Heart left ventricle (tissue), 16 donors: ENCODE measurements at regions not wholly inside any gene's neighbourhood (a gene's known extent, or its start where the extent isn't known, plus 50 kb on each side); places are given as distances from the start of the nearest gene placed in this dataset.

Source experiments
- ATAC-seq, 4 donors: fragments of 200-7000 bp; cut with Tn5 transposase; one replicate each; pipeline ENCODE4 v1.9.1; 2020 to 2022; ENCODE audit warnings: moderate library complexity in 4 of 4, mild to moderate bottlenecking in 3 of 4, moderate number of reproducible peaks in 1 of 4
- DNase-seq, 5 donors: peaks; one replicate each; pipeline ENCODE4 v3.0.0-alpha.2; 2020
- H3K27ac ChIP-seq, 12 donors: fragments of 200-600 bp; sonication (generic) in 4 of 12; one replicate each; pipeline versions ENCODE4 v1.5.0 to v1.8.0; 2016 to 2022; ENCODE audit warnings: mild to moderate bottlenecking in 2 of 12
- H3K27me3 ChIP-seq, 9 donors: fragments of 200-600 bp; sonication (generic) in 2 of 9; one replicate each; pipeline versions ENCODE4 v1.5.1 to v1.8.0; 2016 to 2022; ENCODE audit warnings: mild to moderate bottlenecking in 3 of 9
- H3K36me3 ChIP-seq, 9 donors: fragments of 200-600 bp; sonication (generic) in 2 of 9; one replicate each; pipeline versions ENCODE4 v1.5.0 to v1.8.0; 2018 to 2022; ENCODE audit warnings: mild to moderate bottlenecking in 2 of 9
- H3K4me1 ChIP-seq, 12 donors: fragments of 200-600 bp; sonication (generic) in 4 of 12; one replicate each; pipeline versions ENCODE4 v1.5.0 to v1.8.0; 2016 to 2022; ENCODE audit warnings: mild to moderate bottlenecking in 3 of 12
- H3K4me3 ChIP-seq, 12 donors: fragments of 200-600 bp; sonication (generic) in 4 of 12; one replicate each; pipeline versions ENCODE4 v1.5.0 to v1.8.0; 2017 to 2022; ENCODE audit warnings: mild to moderate bottlenecking in 9 of 12, moderate library complexity in 4 of 12
- H3K9me3 ChIP-seq, 12 donors: fragments of 200-600 bp; sonication (generic) in 4 of 12; one replicate each; pipeline versions ENCODE4 v1.5.0 to v1.8.0; 2016 to 2022; ENCODE audit warnings: mild to moderate bottlenecking in 1 of 12
- CTCF ChIP-seq, 12 donors: fragments of 200-600 bp; sonication (generic) in 4 of 12; IDR thresholded peaks; one replicate each; pipeline versions ENCODE4 v1.5.0 to v1.8.0; 2018 to 2022; ENCODE audit warnings: antibody characterized with exemption in 12 of 12, mild to moderate bottlenecking in 5 of 12
- POLR2A ChIP-seq, 2 donors: fragments of 450-650 bp; IDR thresholded peaks; one replicate each; pipeline ENCODE4 v1.6.1; 2017; ENCODE audit warnings: antibody characterized with exemption in 2 of 2, mild to moderate bottlenecking in 2 of 2, moderate library complexity in 2 of 2
- WGBS, 4 donors: extraction: QIAGEN DNeasy Blood & Tissue Kit in 2 of 4; methylation state at CpG; one replicate each; pipeline versions ENCODE4 v1.1.5 to v1.1.7; 2013 to 2018; 5-methylcytosine and 5-hydroxymethylcytosine counted together
- intact Hi-C, 10 donors: fragments of 100-400 bp; cut with DNase I; formaldehyde crosslinking; loops; one replicate each; pipeline versions ENCODE4 v1.11.1 to v1.14.2; 2022
- donor health status: ischemic (EF 13 %, LVEDD 7.1; RV severe dilation, severe dysfunction).
- donor health status: healthy with polysubstance abuse.
- donor health status: DM: no; HTN: yes; CAD: no.
- donor health status: DM: no; HTN: no; CAD: no.
- donor health status: ischemic (EF 25% LVEDD 6.9; RV normal size, moderate dysfunction).
- donor health status: ischemic (EF 25% LVEDD 5.7; RV mildly dilated, moderate dysfunction).
- donor health status: healthy.
- donor health status: DM: yes; HTN: yes; CAD: no.
- donor health status: ischemic (EF 35%, LVEDD 5.7; RV mildly dilated, moderate dysfunction).
- donor health status: nonischemic (EF 11% LVEDD 7.7; RV severe dilation, severe dysfunction).
- donor health status: DM: yes; HTN: yes; CAD: no.
- donor health status: PGD.
- donor health status: ischemic (EF 29% LVEDD 5.4; RV normal size, mild dysfunction).
- donor health status: nonischemic (EF 23%, LVEDD 6.1; RV moderate dilation, normal function).

GRCh38 chr5:89105171-89105695 lies 222.2 kb upstream of the MEF2C start:
- ATAC-seq (no peak), DNase-seq (no peak)
- WGBS, 4 donors: 0 to 71% (median 48%) methylated on average over 1 of the region's 1 CpG
- TF ChIP-seq CTCF (IDR thresholded peaks at IDR 0.05) (no peak), POLR2A (IDR thresholded peaks at IDR 0.05) (no peak)
- Histone ChIP-seq H3K9me3 (no peaks in the 10 kb centered on the region), H3K4me1 (no peaks in the 10 kb centered on the region), H3K27ac (no peak overlapping the region), H3K27me3 (no peaks in the 10 kb centered on the region), H3K4me3 (no peak overlapping the region), H3K36me3 (no peaks in the 10 kb centered on the region)
- intact Hi-C loops: no loop called here

- TF ChIP-seq POLR2A (IDR thresholded peaks at IDR 0.05) (no peak), CTCF (IDR thresholded peaks at IDR 0.05) (no peak)
- no peaks in the 10 kb centered on the region for H3K4me1 ChIP-seq
- intact Hi-C loops: no loop called here
- no peak for ATAC-seq
- no peak for DNase-seq
- no peak overlapping the region for H3K4me3 ChIP-seq
- peaks cover 0 to 6% (median 0%) of the 10 kb centered on the region in 12 donors for H3K9me3 ChIP-seq
- no peaks in the 10 kb centered on the region for H3K27me3 ChIP-seq
- H3K36me3 ChIP-seq: no peaks in the 10 kb centered on the region
- no peak overlapping the region for H3K27ac ChIP-seq
These were observed 215.3 kb upstream of the MEF2C start for GRCh38 chr5:89098199-89098756.

- DNase-seq (no peak), ATAC-seq (no peak)
- Histone ChIP-seq H3K36me3 (no peaks in the 10 kb centered on the region), H3K27me3 (no peaks in the 10 kb centered on the region), H3K27ac (no peak overlapping the region), H3K4me1 (no peaks in the 10 kb centered on the region), H3K9me3 (peaks cover 0 to 6% (median 0%) of the 10 kb centered on the region in 12 donors), H3K4me3 (no peak overlapping the region)
- intact Hi-C loops: no loop called here
- 76 to 83% (median 82%) methylated on average over 3 of the region's 3 CpGs for WGBS, 4 donors
- TF ChIP-seq POLR2A (IDR thresholded peaks at IDR 0.05): no peak
- TF ChIP-seq CTCF (IDR thresholded peaks at IDR 0.05): no peak
These were observed 214.1 kb upstream of the MEF2C start for GRCh38 chr5:89097103-89097502.

GRCh38 chr5:89095341-89095740 lies 212.4 kb upstream of the MEF2C start:
- Histone ChIP-seq H3K36me3 (no peaks in the 10 kb centered on the region), H3K4me3 (no peak overlapping the region), H3K27me3 (no peaks in the 10 kb centered on the region), H3K9me3 (peaks cover 0 to 6% (median 0%) of the 10 kb centered on the region in 12 donors), H3K27ac (no peak overlapping the region), H3K4me1 (no peaks in the 10 kb centered on the region)
- no peak for DNase-seq
- intact Hi-C loops: no loop called here
- ATAC-seq: no peak
- WGBS, 4 donors: 94 to 99% (median 98%) methylated on average over 2 of the region's 2 CpGs
- TF ChIP-seq POLR2A (IDR thresholded peaks at IDR 0.05) (no peak), CTCF (IDR thresholded peaks at IDR 0.05) (no peak)
